VCaP (cell line): ENCODE measurements at regions not wholly inside any gene's neighbourhood (a gene's known extent, or its start where the extent isn't known, plus 50 kb on each side); places are given as distances from the start of the nearest gene placed in this dataset.

ENCODE experiments used
- H3K27ac ChIP-seq: fragments of 450-650 bp; 2 replicates; pipeline ENCODE4 v1.5.1; 2017
- TF ChIP-seq, protein P1 (sequence below): fragments of 450-650 bp; conservative IDR thresholded peaks from 2 replicates; pipeline ENCODE4 v1.5.1; 2017; ENCODE audit warnings: mild to moderate bottlenecking, moderate library complexity

- H3K27ac ChIP-seq, result no peak overlapping the region
- TF ChIP-seq, protein P1, sequence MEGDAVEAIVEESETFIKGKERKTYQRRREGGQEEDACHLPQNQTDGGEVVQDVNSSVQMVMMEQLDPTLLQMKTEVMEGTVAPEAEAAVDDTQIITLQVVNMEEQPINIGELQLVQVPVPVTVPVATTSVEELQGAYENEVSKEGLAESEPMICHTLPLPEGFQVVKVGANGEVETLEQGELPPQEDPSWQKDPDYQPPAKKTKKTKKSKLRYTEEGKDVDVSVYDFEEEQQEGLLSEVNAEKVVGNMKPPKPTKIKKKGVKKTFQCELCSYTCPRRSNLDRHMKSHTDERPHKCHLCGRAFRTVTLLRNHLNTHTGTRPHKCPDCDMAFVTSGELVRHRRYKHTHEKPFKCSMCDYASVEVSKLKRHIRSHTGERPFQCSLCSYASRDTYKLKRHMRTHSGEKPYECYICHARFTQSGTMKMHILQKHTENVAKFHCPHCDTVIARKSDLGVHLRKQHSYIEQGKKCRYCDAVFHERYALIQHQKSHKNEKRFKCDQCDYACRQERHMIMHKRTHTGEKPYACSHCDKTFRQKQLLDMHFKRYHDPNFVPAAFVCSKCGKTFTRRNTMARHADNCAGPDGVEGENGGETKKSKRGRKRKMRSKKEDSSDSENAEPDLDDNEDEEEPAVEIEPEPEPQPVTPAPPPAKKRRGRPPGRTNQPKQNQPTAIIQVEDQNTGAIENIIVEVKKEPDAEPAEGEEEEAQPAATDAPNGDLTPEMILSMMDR, result no peak
Observed at GRCh38 chr2:71938108-71938507, 209.6 kb downstream of the CYP26B1 start.

- TF ChIP-seq, protein P1, result no peak
Observed at GRCh38 chr2:71937396-71937795, 210.3 kb downstream of the CYP26B1 start.

DNA sequence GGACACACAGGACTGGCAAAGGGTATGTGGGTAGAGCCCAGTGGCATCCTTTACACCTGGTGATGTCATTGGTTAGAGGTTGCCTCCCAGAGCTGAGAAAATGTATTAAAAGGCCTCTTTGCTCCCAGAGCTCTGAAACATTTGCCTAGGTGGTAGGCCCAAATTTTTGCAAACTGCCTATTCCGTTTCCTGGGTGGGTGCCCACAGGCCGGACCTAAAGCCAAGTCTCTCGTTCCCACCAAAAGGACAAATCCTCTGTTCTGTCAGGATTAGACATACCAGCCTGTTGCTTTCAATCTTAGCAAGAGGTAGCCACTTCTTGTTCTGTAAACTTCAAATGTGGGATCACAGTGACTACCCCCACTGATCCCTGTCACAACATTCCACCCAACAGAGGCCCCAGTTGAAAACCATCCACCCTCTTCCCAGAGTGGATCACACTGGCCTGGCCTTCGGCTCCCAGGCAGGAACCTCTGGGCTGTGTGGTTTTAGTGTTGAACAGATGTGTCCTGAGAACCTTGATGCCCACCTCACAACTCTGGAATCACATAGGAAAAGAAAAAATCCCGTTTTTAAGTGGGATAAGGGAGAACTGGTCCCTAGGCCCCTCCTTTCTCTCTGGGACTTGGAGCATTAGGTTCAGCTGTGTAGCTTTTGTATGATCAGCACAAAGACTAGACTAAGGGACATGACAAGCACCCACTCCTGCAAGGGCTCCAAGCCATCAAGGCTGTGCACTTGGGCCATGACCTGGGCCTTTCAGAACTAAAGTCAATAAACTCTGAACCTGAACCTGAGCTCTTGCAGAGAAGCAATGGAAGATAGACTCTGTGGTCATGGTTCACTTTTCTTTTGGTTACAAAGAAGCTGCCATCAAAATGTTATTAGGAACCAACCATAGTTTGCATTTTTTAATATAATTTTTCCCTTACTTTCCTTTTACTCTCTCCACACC, 211.3 kb downstream of the CYP26B1 start:
- TF ChIP-seq, protein P1, result no peak
- H3K27ac ChIP-seq, result no peak overlapping the region

More at GRCh38 chr2:71937396-71937795, 210.3 kb downstream of the CYP26B1 start:
- H3K27ac ChIP-seq, result no peak overlapping the region

DNA sequence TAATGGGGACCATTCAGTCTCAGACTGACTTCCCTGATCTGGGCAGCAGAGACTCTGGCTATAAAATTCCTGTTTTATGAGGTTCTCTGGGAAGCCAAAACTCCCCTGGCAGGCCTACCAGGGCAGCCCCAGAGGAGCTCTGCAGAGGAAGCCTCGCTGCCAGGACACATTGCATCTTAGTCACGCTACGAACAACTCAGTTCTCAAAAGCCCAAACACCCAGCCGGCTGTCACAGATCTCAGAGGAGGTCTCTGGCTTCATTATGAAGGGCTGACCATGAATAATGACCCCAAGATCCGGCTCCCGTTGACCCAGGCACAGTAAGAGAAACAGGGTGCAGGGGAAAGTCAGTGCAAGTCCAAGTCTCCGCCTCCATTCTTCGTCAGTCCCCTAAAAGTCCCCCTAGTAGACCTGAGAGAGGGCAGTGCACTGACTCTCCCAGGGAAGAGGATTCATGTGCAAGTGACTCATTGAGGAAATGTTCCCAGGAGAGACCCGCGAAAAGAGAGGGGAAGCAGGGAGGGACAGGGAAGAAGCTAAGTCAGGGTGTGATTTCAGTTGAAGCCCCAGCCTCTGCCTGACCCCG, 212.3 kb downstream of the CYP26B1 start:
- TF ChIP-seq, protein P1, result no peak
- no peak overlapping the region for H3K27ac ChIP-seq

DNA sequence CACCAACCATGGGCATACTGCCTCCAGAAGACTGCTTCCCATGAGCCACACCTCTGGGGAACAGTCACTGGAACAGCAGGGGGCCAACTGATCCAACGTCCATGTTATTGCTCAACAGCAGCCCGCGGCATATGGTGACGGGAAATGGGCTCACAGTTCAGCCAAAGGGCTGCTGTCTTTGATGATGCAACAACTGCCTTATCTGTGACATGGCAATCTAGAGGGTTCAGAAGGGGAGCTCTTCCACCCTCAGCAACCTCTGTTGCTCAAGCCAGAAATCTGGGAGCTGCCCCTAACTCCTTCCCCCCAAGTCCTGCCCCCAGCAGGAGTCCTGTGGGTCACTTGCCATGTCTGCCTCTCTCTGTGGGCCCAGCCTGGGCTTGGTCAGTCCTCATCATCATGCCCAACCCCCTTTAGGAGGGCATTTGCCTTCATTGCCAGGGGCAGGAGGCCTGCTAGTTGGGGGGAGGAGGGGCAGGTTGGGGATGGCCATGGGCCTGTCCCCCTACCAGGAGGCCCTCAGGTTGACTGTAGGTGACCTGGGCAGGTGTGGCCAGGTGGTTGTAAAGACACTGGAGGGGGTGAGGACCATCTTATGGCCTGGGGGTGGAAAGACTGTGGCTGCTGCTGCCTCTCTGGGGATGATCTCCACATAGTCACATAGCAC, 212.9 kb downstream of the CYP26B1 start:
- TF ChIP-seq, protein P1, result no peak
- no peak overlapping the region for H3K27ac ChIP-seq

- TF ChIP-seq, protein P1, result no peak
- no peak overlapping the region for H3K27ac ChIP-seq
Observed at GRCh38 chr2:71934320-71934593, 213.4 kb downstream of the CYP26B1 start.
